A549 (cell line): ENCODE measurements at regions not wholly inside any gene's neighbourhood (a gene's known extent, or its start where the extent isn't known, plus 50 kb on each side); places are given as distances from the start of the nearest gene placed in this dataset.

Source experiments
- ATAC-seq, 2 experiments: fragments of 200-7000 bp in 1 of 2; fragments of >200 bp in 1 of 2; cut with Nextera tagmentation in 1 of 2; cut with Tn5 transposase in 1 of 2; 3 replicates each; pipeline versions ENCODE4 v1.8.0 to v1.9.1; 2018 to 2020; ENCODE audit warnings: mild to moderate bottlenecking in 1 of 2, moderate library complexity in 1 of 2
- CTCF ChIA-PET: fragments of 300-600 bp; sonication (Branson Sonifier 250); formaldehyde crosslinking; extraction: SDS; loops from one replicate; lab custom pipeline; 2021; ENCODE audit warnings: antibody characterized with exemption, inconsistent platforms; lab: Yijun Ruan, JAX
- POLR2A ChIA-PET: fragments of 350-600 bp; formaldehyde crosslinking; extraction: SDS; loops from one replicate; lab custom pipeline; 2021; ENCODE audit warnings: antibody characterized with exemption, inconsistent platforms; lab: Yijun Ruan, JAX
- DNase-seq, 2 experiments: peaks; one replicate each; pipeline versions ENCODE4 v3.0.0 to v3.0.0-alpha.2; 2011 to 2016; ENCODE audit warnings: low read depth in 1 of 2, low spot score in 1 of 2
- FAIRE-seq: peaks from 2 replicates; lab custom pipeline; 2011; peaks lifted over from hg19 to GRCh38; lab: Jason Lieb, UNC
- H3K27ac ChIP-seq, 2 experiments: fragments of >200 bp; sonication (Bioruptor Twin); formaldehyde crosslinking; 3 replicates each; pipeline ENCODE4 v1.5.1; 2016 to 2017
- H3K4me1 ChIP-seq: fragments of >200 bp; sonication (Bioruptor Twin); formaldehyde crosslinking; 3 replicates; pipeline ENCODE4 v1.6.1; 2016
- H3K4me2 ChIP-seq: fragments of >200 bp; sonication (Bioruptor Twin); formaldehyde crosslinking; 3 replicates; pipeline ENCODE4 v1.6.1; 2016
- H3K4me3 ChIP-seq: fragments of >200 bp; sonication (Bioruptor Twin); formaldehyde crosslinking; 3 replicates; pipeline ENCODE4 v1.5.1; 2016
- H3K9me3 ChIP-seq: fragments of >200 bp; sonication (Bioruptor Twin); formaldehyde crosslinking; 3 replicates; pipeline ENCODE4 v1.6.1; 2016
- CEBPB ChIP-seq, 2 experiments: fragments of >200 bp in 1 of 2; sonication (Bioruptor Twin) in 1 of 2; formaldehyde crosslinking in 1 of 2; IDR thresholded peaks; 2 replicates each; pipeline ENCODE4 v1.6.1; 2012 to 2016
- E2F6 ChIP-seq: IDR thresholded peaks from 2 replicates; pipeline ENCODE4 v1.6.1; 2012; ENCODE audit warnings: low read depth, borderline replicate concordance
- ELK1 ChIP-seq: fragments of 150-350 bp; IDR thresholded peaks from 2 replicates; pipeline ENCODE4 v1.6.1; 2014; ENCODE audit warnings: low read depth, mild to moderate bottlenecking, low read length
- ESRRA ChIP-seq: fragments of 150-350 bp; IDR thresholded peaks from 2 replicates; pipeline ENCODE4 v1.6.1; 2014; ENCODE audit warnings: mild to moderate bottlenecking, low read length, borderline replicate concordance
- FOSB ChIP-seq: fragments of 250-450 bp; sonication (Bioruptor Pico); IDR thresholded peaks from 2 replicates; pipeline ENCODE4 v1.5.0; 2020; ENCODE audit warnings: mild to moderate bottlenecking, moderate library complexity
- FOXS1 ChIP-seq: fragments of 250-450 bp; sonication (Bioruptor Pico); IDR thresholded peaks from 2 replicates; pipeline ENCODE4 v1.5.0; 2020; ENCODE audit warnings: mild to moderate bottlenecking, moderate library complexity
- GATA3 ChIP-seq: IDR thresholded peaks from 2 replicates; pipeline ENCODE4 v1.6.1; 2012; ENCODE audit warnings: borderline replicate concordance
- HEYL ChIP-seq: fragments of 250-450 bp; sonication (Bioruptor Pico); IDR thresholded peaks from 2 replicates; pipeline ENCODE4 v1.8.0; 2021; ENCODE audit warnings: mild to moderate bottlenecking, moderate library complexity
- HOXB5 ChIP-seq: fragments of 250-450 bp; sonication (Bioruptor Pico); IDR thresholded peaks from 2 replicates; pipeline ENCODE4 v1.5.0; 2020; ENCODE audit warnings: mild to moderate bottlenecking, moderate library complexity
- JUN ChIP-seq, 2 experiments: fragments of >200 bp; sonication (Bioruptor Twin); formaldehyde crosslinking; IDR thresholded peaks; 2 replicates in 1 of 2; 3 replicates in 1 of 2; pipeline ENCODE4 v1.6.1; 2016 to 2017
- KDM1A ChIP-seq: fragments of 200-600 bp; sonication (generic); IDR thresholded peaks from 2 replicates; pipeline ENCODE4 v1.6.1; 2016; ENCODE audit warnings: low read depth, mild to moderate bottlenecking
- MAFK ChIP-seq: fragments of 450-650 bp; IDR thresholded peaks from 2 replicates; pipeline ENCODE4 v1.6.1; 2014; ENCODE audit not compliant: partially characterized antibody
- MAZ ChIP-seq: fragments of 150-350 bp; IDR thresholded peaks from 2 replicates; pipeline ENCODE4 v1.6.1; 2014; ENCODE audit warnings: antibody characterized with exemption, low read depth, low read length, borderline replicate concordance
- MYC ChIP-seq: IDR thresholded peaks from 2 replicates; pipeline ENCODE4 v1.6.1; 2012; ENCODE audit warnings: mild to moderate bottlenecking, inconsistent platforms, low read length, improper control_type of control experiment, borderline replicate concordance
- NFE2L2 ChIP-seq: fragments of 150-350 bp; conservative IDR thresholded peaks from 2 replicates; pipeline ENCODE4 v1.6.1; 2014; ENCODE audit warnings: low read length
- NR3C1 ChIP-seq: fragments of >200 bp; sonication (Bioruptor Twin); formaldehyde crosslinking; IDR thresholded peaks from 3 replicates; pipeline ENCODE4 v1.6.1; 2017
- POLR2A ChIP-seq: IDR thresholded peaks from 2 replicates; pipeline ENCODE4 v1.6.1; 2012; ENCODE audit warnings: mild to moderate bottlenecking, low read length
- RAD21 ChIP-seq, 2 experiments: fragments of >200 bp in 1 of 2; sonication (Bioruptor Twin) in 1 of 2; formaldehyde crosslinking in 1 of 2; IDR thresholded peaks in 1 of 2; conservative IDR thresholded peaks in 1 of 2; 2 replicates in 1 of 2; 3 replicates in 1 of 2; pipeline ENCODE4 v1.6.1; 2012 to 2018; ENCODE audit warnings: inconsistent platforms in 1 of 2
- RCOR1 ChIP-seq: fragments of 150-350 bp; IDR thresholded peaks from 2 replicates; pipeline ENCODE4 v1.6.1; 2014; ENCODE audit warnings: antibody characterized with exemption, low read length, low read depth
- TP53 ChIP-seq: fragments of 250-450 bp; sonication (Bioruptor Pico); IDR thresholded peaks from 2 replicates; pipeline ENCODE4 v1.5.0; 2021; ENCODE audit warnings: mild to moderate bottlenecking, moderate library complexity
- ZNF302 ChIP-seq: fragments of 250-450 bp; sonication (Bioruptor Pico); IDR thresholded peaks from 2 replicates; pipeline ENCODE4 v1.9.0; 2021; ENCODE audit warnings: inconsistent platforms, mild to moderate bottlenecking, moderate library complexity
- WGBS: methylation state at CpG from one replicate; pipeline ENCODE4 v1.1.6; 2017; ENCODE audit errors: missing lambda C conversion rate; 5-methylcytosine and 5-hydroxymethylcytosine counted together
- TF ChIP-seq, protein P1 (sequence below): IDR thresholded peaks from 2 replicates; pipeline ENCODE4 v1.6.1; 2012
- TF ChIP-seq, protein P2 (sequence below): fragments of >200 bp; sonication (Bioruptor Twin); formaldehyde crosslinking; IDR thresholded peaks from 2 replicates; pipeline ENCODE4 v1.6.1; 2016

- CTCF ChIA-PET, result no interaction called here
- FAIRE-seq, result no peak
- H3K9me3 ChIP-seq, result no peaks in the 10 kb centered on the region
- POLR2A ChIA-PET, result no interaction called here
- no peak for TF ChIP-seq CEBPB (IDR thresholded peaks at IDR 0.05)
- no peak for TF ChIP-seq MAZ
- TF ChIP-seq GATA3, result no peak
- TF ChIP-seq POLR2A, result no peak
- TF ChIP-seq ELK1, result no peak
- TF ChIP-seq ESRRA, result no peak
- no peak for TF ChIP-seq HOXB5 (CRISPR knock-in tag)
- no peak for TF ChIP-seq RAD21 (conservative IDR thresholded peaks at IDR 0.05 in 1 of 2, IDR thresholded peaks at IDR 0.05 in 1 of 2)
- TF ChIP-seq, protein P1, sequence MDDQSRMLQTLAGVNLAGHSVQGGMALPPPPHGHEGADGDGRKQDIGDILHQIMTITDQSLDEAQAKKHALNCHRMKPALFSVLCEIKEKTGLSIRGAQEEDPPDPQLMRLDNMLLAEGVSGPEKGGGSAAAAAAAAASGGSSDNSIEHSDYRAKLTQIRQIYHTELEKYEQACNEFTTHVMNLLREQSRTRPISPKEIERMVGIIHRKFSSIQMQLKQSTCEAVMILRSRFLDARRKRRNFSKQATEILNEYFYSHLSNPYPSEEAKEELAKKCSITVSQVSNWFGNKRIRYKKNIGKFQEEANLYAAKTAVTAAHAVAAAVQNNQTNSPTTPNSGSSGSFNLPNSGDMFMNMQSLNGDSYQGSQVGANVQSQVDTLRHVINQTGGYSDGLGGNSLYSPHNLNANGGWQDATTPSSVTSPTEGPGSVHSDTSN, result no peak
- TF ChIP-seq NR3C1, result no peak
- TF ChIP-seq FOSB (CRISPR knock-in tag), result no peak
- TF ChIP-seq JUN (IDR thresholded peaks at IDR 0.05), result no peak
- H3K4me1 ChIP-seq, result no peaks in the 10 kb centered on the region
- no peak overlapping the region for H3K4me2 ChIP-seq
- no peak overlapping the region for H3K27ac ChIP-seq
- 28% methylated on average over 4 of the region's 4 CpGs for WGBS
- DNase-seq, result no peak
- no peak overlapping the region for H3K4me3 ChIP-seq
- no peak for ATAC-seq
Measured at GRCh38 chr9:85215416-85215815, 526.3 kb downstream of the AGTPBP1 start.

- DNase-seq (no peak), FAIRE-seq (no peak), ATAC-seq (no peak)
- no peak overlapping the region for H3K27ac ChIP-seq
- WGBS, result 20% methylated on average over 4 of the region's 4 CpGs
- no peak for TF ChIP-seq MAFK
- TF ChIP-seq, protein P2, sequence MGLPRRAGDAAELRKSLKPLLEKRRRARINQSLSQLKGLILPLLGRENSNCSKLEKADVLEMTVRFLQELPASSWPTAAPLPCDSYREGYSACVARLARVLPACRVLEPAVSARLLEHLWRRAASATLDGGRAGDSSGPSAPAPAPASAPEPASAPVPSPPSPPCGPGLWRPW, result no peak
- no peak for TF ChIP-seq HEYL
- no peak for TF ChIP-seq ZNF302
- no peak for TF ChIP-seq TP53 (CRISPR knock-in tag)
- no peak for TF ChIP-seq E2F6
- no peak for TF ChIP-seq MYC
- TF ChIP-seq NFE2L2, result no peak
- TF ChIP-seq KDM1A, result no peak
- TF ChIP-seq RCOR1, result no peak
- no peak for TF ChIP-seq FOXS1 (CRISPR knock-in tag)
- POLR2A ChIA-PET, result no interaction called here
- H3K4me2 ChIP-seq, result no peak overlapping the region
- H3K4me1 ChIP-seq, result no peaks in the 10 kb centered on the region
- CTCF ChIA-PET, result no interaction called here
- H3K4me3 ChIP-seq, result no peak overlapping the region
- H3K9me3 ChIP-seq, result no peaks in the 10 kb centered on the region
Measured at GRCh38 chr9:85213650-85214607, 527.8 kb downstream of the AGTPBP1 start.
